Activated T-cell treated with anti-CD3 and anti-CD28 coated beads, Interleukin-2, amount 50 U/mL, for 72 hours (primary cell): ENCODE measurements at regions not wholly inside any gene's neighbourhood (a gene's known extent, or its start where the extent isn't known, plus 50 kb on each side); places are given as distances from the start of the nearest gene placed in this dataset.

Source experiments
- ATAC-seq, 2 donors: fragments of 150-1000 bp; cut with Tn5 transposase; replicated peaks in 1 of 2; 2 replicates each; pipeline ENCODE4 v1.10.0; 2021; ENCODE audit warnings: moderate library complexity in 2 of 2, mild to moderate bottlenecking in 1 of 2
- DNase-seq, 2 donors: peaks; one replicate each; pipeline ENCODE4 v3.0.0; 2021 to 2022; ENCODE audit warnings: mixed read lengths in 1 of 2
- H3K27ac Mint-ChIP-seq: one replicate; pipeline ENCODE4 v1.8.0; 2022; ENCODE audit warnings: mild to moderate bottlenecking, moderate library complexity, mixed read lengths
- H3K27me3 Mint-ChIP-seq: one replicate; pipeline ENCODE4 v1.8.0; 2022; ENCODE audit warnings: low read depth, mixed read lengths
- H3K36me3 Mint-ChIP-seq, 2 donors: one replicate each; pipeline ENCODE4 v1.8.0; 2022; ENCODE audit warnings: mixed read lengths in 2 of 2, mild to moderate bottlenecking in 1 of 2; ENCODE audit not compliant: insufficient read depth in 2 of 2
- H3K4me1 Mint-ChIP-seq: one replicate; pipeline ENCODE4 v1.8.0; 2022; ENCODE audit warnings: low read depth, mixed read lengths
- H3K4me3 Mint-ChIP-seq, 2 donors: one replicate each; pipeline ENCODE4 v1.8.0; 2022; ENCODE audit warnings: mild to moderate bottlenecking in 2 of 2, mixed read lengths in 2 of 2, moderate library complexity in 2 of 2
- H3K9me3 Mint-ChIP-seq, 2 donors: one replicate each; pipeline ENCODE4 v1.8.0; 2022; ENCODE audit warnings: mixed read lengths in 2 of 2

- Mint-ChIP-seq H3K4me1 (no peaks in the 10 kb centered on the region), H3K27me3 (peaks cover 21% of the 10 kb centered on the region)
- no peak for ATAC-seq
Measured at GRCh38 chr14:61965030-61965745, 203.0 kb downstream of the SNAPC1 start.

DNA sequence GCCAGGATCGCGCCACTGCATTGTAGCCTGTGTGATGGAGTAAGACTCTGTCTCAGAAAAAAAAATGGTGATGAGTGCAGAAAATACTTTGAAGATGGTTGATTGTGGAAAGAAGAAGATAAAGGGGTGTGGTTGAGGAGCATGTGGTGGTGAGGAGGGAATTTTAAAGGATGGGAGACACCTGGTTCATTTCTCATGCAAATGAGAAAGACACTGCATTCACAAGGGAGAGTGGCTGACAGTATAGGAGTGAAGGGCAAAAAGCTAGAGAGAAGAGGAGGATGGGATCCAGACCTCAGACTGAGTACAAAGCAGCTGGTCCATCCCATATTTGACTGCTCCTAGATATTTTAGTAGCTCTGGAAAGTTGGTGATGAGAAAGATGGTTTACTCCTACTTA lies 206.0 kb downstream of the SNAPC1 start:
- Mint-ChIP-seq H3K4me1 (no peaks in the 10 kb centered on the region), H3K9me3 (no peaks in the 10 kb centered on the region), H3K27me3 (peaks cover 21% of the 10 kb centered on the region), H3K27ac (no peak overlapping the region), H3K36me3 (no peaks in the 10 kb centered on the region), H3K4me3 (no peak overlapping the region)
- DNase-seq, result no peak
- ATAC-seq, result no peak

More at GRCh38 chr14:61965030-61965745, 203.0 kb downstream of the SNAPC1 start:
- no peaks in the 10 kb centered on the region for H3K36me3 Mint-ChIP-seq
- H3K4me3 Mint-ChIP-seq, result no peak overlapping the region
- no peak overlapping the region for H3K27ac Mint-ChIP-seq
- no peaks in the 10 kb centered on the region for H3K9me3 Mint-ChIP-seq
- no peak for DNase-seq

DNA sequence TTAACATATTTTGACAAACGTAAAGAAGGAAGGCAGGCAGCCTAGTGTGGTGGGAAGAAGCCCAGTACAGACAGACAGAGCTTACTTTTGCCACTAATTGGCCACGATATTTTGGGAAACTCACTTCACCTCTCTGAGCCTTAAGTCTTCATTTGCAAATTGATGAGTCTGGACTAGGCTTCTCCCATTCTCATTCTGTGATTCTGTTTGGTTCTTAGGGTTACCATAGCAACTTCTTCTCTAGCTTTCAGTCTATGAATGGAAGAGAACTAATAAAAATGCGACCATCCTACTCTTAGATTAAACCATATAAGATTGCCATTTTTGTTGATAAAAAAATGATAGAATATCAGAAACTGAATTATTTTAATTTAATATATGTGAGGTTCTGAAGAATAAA lies 210.5 kb downstream of the SNAPC1 start:
- Mint-ChIP-seq H3K4me3 (no peak overlapping the region), H3K4me1 (no peaks in the 10 kb centered on the region), H3K27me3 (peaks cover 25% of the 10 kb centered on the region), H3K27ac (no peak overlapping the region), H3K9me3 (peaks cover 10 to 11% of the 10 kb centered on the region in 2 donors), H3K36me3 (peaks cover 3 to 10% of the 10 kb centered on the region in 2 donors)
- no peak for DNase-seq
- ATAC-seq, result no peak

- peaks cover 18% of the 10 kb centered on the region for H3K27me3 Mint-ChIP-seq
- H3K9me3 Mint-ChIP-seq, result peaks cover 11 to 12% of the 10 kb centered on the region in 2 donors
- no peak overlapping the region for H3K27ac Mint-ChIP-seq
- no peak overlapping the region for H3K4me3 Mint-ChIP-seq
- DNase-seq (no peak), ATAC-seq (no peak)
- H3K4me1 Mint-ChIP-seq, result no peaks in the 10 kb centered on the region
- peaks cover 5 to 10% of the 10 kb centered on the region in 2 donors for H3K36me3 Mint-ChIP-seq
Measured at GRCh38 chr14:61973981-61974380, 211.8 kb downstream of the SNAPC1 start.

DNA sequence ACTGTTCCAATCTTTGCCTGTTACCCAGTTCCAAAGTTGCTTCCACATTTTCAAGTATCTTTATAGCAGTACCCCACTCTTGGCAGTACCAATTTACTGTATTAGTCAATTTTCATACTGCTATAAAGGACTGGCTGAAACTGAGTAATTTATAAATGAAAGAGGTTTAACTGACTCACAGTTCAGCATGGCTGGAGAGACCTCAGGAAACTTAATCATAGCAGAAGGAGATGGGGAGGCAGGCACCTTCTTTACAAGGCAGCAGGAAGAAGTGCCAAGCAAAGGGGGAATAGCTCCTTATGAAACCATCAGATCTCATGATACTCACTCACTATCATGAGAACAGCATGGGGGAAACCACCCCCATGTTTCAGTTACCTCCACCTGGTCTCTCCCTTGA lies 215.0 kb downstream of the SNAPC1 start:
- H3K27ac Mint-ChIP-seq, result no peak overlapping the region
- H3K4me3 Mint-ChIP-seq, result no peak overlapping the region
- H3K4me1 Mint-ChIP-seq, result no peaks in the 10 kb centered on the region
- H3K9me3 Mint-ChIP-seq, result peaks cover 11 to 12% of the 10 kb centered on the region in 2 donors
- peaks cover 5 to 10% of the 10 kb centered on the region in 2 donors for H3K36me3 Mint-ChIP-seq
- peaks cover 19% of the 10 kb centered on the region for H3K27me3 Mint-ChIP-seq
- ATAC-seq (no peak), DNase-seq (no peak)

DNA sequence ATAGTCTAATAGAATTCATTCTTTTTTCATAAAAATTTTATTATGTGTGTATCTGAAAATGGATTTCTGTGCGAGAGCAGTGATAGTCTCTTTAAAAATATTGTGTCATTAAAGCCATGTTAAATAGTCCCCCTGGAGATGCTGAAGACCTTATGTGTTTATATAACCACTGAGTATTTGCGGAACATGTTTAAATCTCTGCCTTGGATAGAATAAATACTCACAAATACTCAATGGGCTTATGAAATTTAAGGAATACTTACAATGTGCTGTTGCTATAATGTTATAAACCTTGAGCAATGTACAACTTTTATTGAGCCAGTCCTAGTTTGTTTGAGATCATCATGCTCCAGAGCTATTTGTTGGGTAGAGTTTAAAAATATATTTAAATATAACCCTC lies 226.0 kb downstream of the SNAPC1 start:
- Mint-ChIP-seq H3K27ac (no peak overlapping the region), H3K36me3 (no peaks in the 10 kb centered on the region), H3K27me3 (no peaks in the 10 kb centered on the region), H3K4me3 (no peak overlapping the region), H3K4me1 (no peaks in the 10 kb centered on the region), H3K9me3 (no peaks in the 10 kb centered on the region)
- DNase-seq (no peak), ATAC-seq (no peak)

DNA sequence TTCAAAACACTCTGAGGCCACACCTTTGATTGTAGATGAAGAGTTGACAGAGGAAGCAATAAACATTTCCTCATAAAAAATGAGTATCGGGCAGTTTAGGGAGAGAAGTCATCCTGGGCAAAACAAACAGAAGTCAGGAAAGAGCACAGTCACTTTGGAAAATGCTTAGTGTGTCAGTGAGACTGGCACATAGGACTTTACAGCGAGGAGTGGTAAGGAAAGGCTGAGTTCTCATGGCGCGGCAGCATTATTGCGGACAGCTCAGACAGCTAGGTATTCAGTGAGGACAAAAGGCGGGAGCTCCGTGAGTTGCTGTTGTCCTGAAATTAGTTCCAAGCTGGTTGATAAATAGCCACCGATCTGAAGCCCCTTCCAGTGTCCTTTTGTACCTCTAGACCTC lies 229.9 kb downstream of the SNAPC1 start:
- Mint-ChIP-seq H3K4me1 (no peaks in the 10 kb centered on the region), H3K27ac (no peak overlapping the region), H3K27me3 (peaks cover 7% of the 10 kb centered on the region), H3K36me3 (no peaks in the 10 kb centered on the region), H3K4me3 (no peak overlapping the region), H3K9me3 (no peaks in the 10 kb centered on the region)
- ATAC-seq, result no peak
- no peak for DNase-seq

GRCh38 chr14:61992926-61993325 lies 230.7 kb downstream of the SNAPC1 start:
- Mint-ChIP-seq H3K36me3 (no peaks in the 10 kb centered on the region), H3K27me3 (peaks cover 11% of the 10 kb centered on the region)
- DNase-seq, result no peak

DNA sequence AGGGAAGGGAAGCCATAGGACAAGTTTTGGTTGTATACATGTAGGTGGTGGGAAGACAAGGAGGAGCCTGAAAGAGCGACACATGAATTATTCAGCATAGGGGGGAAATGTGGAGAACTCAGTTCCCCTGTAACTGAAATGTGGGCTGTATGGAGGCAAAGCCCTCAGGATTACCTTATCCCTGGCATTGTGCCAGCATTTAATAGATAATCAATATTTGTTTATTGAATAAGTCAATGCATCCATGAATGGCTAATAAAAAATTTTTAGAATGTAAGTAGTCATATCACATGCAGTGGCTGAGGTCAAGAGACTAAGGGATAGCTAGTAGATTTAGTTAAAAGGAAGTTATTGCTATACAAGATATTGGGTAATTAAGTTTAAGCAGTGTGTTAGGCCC lies 232.4 kb downstream of the SNAPC1 start:
- DNase-seq (no peak), ATAC-seq (no peak)
- Mint-ChIP-seq H3K36me3 (no peaks in the 10 kb centered on the region), H3K4me1 (no peaks in the 10 kb centered on the region), H3K4me3 (no peak overlapping the region), H3K27me3 (peaks cover 11% of the 10 kb centered on the region), H3K27ac (no peak overlapping the region), H3K9me3 (no peaks in the 10 kb centered on the region)

More at GRCh38 chr14:61992926-61993325, 230.7 kb downstream of the SNAPC1 start:
- Mint-ChIP-seq H3K27ac (no peak overlapping the region), H3K4me3 (no peak overlapping the region), H3K4me1 (no peaks in the 10 kb centered on the region), H3K9me3 (no peaks in the 10 kb centered on the region)
- ATAC-seq, result no peak

DNA sequence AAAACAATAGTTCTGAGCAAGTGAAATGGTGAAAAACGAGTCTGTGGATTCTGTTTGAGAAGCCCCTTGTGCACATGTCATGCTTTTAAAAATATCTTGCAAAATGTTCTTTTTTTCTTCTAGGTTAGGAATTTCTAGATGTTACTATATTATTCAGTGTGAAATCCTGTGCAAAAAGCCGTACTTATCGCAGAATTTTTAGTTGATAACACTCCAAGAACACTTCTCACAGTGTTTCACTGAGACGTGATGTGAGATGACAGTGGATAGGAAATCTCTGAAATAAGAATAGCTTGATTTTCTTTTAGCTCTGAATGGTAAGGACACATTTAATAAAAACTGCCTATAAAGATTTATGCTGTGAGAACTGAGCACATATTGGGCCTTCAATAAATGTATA lies 234.5 kb downstream of the SNAPC1 start:
- DNase-seq (no peak), ATAC-seq (no peak)
- Mint-ChIP-seq H3K36me3 (peaks cover 0 to 2% of the 10 kb centered on the region in 2 donors), H3K4me1 (peaks cover under 1% of the 10 kb centered on the region), H3K9me3 (peaks cover 0 to 2% of the 10 kb centered on the region in 2 donors), H3K27me3 (peaks cover 20% of the 10 kb centered on the region), H3K27ac (no peak overlapping the region), H3K4me3 (no peak overlapping the region)

DNA sequence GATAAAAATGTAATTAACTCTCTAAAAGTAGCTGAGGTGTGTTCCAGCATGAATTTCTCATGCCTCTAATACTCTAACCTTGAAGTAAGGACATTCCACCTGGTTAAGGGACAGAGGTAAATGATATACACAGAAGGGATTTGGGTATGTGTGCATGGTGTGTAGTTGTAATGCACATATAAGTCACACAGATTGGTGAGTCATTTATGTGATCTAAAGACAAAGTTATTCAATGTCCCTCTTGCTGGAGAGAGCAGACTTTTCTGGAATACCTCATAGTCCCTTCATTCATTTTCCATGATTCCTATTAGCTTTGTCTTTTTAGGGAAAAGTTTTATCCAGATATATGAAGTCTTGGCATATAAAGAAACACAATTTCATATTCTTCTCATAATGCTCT lies 234.9 kb downstream of the SNAPC1 start:
- H3K4me3 Mint-ChIP-seq, result no peak overlapping the region
- H3K4me1 Mint-ChIP-seq, result peaks cover 4% of the 10 kb centered on the region
- H3K27me3 Mint-ChIP-seq, result peaks cover 23% of the 10 kb centered on the region
- H3K36me3 Mint-ChIP-seq, result peaks cover 0 to 2% of the 10 kb centered on the region in 2 donors
- ATAC-seq, result no peak
- no peak overlapping the region for H3K27ac Mint-ChIP-seq
- DNase-seq, result no peak
- peaks cover 2% of the 10 kb centered on the region in 2 donors for H3K9me3 Mint-ChIP-seq

- ATAC-seq (no peak), DNase-seq (no peak)
- Mint-ChIP-seq H3K4me3 (no peak overlapping the region), H3K4me1 (peaks cover 17% of the 10 kb centered on the region), H3K36me3 (peaks cover 0 to 14% of the 10 kb centered on the region in 2 donors), H3K27me3 (peaks cover 28% of the 10 kb centered on the region), H3K9me3 (peaks cover 11 to 18% of the 10 kb centered on the region in 2 donors), H3K27ac (no peak overlapping the region)
Measured at GRCh38 chr14:62001963-62002362, 239.7 kb downstream of the SNAPC1 start.

DNA sequence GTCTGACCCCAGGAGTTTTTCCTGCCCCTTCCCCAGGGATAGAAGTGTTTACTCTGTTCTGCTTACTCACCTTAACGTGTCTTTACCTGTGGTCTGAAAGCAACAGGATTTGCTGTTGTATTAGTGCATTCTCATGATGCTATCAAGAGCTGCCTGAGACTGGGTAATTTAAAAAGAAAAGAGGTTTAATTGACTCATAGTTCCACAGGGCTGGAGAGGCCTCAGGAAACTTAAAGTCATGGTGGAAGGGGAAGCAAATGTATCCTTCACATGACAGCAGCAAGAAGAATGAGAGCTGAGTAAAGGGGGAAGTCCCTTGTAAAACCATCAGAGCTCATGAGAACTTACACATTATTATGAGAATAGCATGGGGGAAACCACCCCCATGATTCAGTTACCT lies 240.4 kb downstream of the SNAPC1 start:
- ATAC-seq, result peak; percentile 78 to 88
- peak in 1 of 2 donors; percentile 12 for DNase-seq
- Mint-ChIP-seq H3K4me3 (no peak overlapping the region), H3K27ac (no peak overlapping the region), H3K4me1 (peaks cover 17% of the 10 kb centered on the region), H3K27me3 (peaks cover 26% of the 10 kb centered on the region), H3K9me3 (peaks cover 11 to 18% of the 10 kb centered on the region in 2 donors), H3K36me3 (peaks cover 0 to 14% of the 10 kb centered on the region in 2 donors)

DNA sequence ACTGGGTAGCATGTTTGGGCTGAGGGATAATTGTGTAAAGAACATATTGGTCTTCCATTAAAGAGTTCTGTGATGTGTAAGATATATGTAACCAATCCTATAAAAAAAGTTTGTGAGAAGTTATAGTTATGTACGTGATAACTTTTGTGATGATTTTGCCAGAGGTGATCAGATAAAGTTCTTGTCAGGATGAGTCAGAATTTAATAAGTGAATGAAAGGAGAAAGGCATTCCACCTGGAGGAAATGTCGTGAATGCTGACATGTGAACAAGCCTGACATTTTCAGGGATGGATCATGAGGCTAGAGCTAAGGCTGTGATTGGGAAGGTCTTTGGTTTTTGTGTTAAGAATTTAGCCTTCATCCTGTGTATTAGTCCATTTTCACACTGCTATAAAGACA lies 241.5 kb downstream of the SNAPC1 start:
- Mint-ChIP-seq H3K27ac (no peak overlapping the region), H3K27me3 (peaks cover 24% of the 10 kb centered on the region), H3K4me3 (no peak overlapping the region), H3K4me1 (peaks cover 17% of the 10 kb centered on the region), H3K36me3 (peaks cover 0 to 14% of the 10 kb centered on the region in 2 donors), H3K9me3 (peaks cover 11 to 18% of the 10 kb centered on the region in 2 donors)
- no peak for DNase-seq
- ATAC-seq, result no peak
